Kidney capillary endothelial cell (primary cell): ENCODE measurements at regions not wholly inside any gene's neighbourhood (a gene's known extent, or its start where the extent isn't known, plus 50 kb on each side); places are given as distances from the start of the nearest gene placed in this dataset.

ENCODE experiments used
- DNase-seq: peaks from one replicate; pipeline ENCODE4 v3.0.0-alpha.2; 2018; ENCODE audit warnings: low spot score

- DNase-seq = no peak
These were observed 61.2 kb downstream of the KLF6 start for GRCh38 chr10:3723766-3724165.

- no peak for DNase-seq
These were observed 64.6 kb downstream of the KLF6 start for GRCh38 chr10:3720228-3721019.

GRCh38 chr10:3719024-3719843 lies 65.8 kb downstream of the KLF6 start:
- no peak for DNase-seq

DNA sequence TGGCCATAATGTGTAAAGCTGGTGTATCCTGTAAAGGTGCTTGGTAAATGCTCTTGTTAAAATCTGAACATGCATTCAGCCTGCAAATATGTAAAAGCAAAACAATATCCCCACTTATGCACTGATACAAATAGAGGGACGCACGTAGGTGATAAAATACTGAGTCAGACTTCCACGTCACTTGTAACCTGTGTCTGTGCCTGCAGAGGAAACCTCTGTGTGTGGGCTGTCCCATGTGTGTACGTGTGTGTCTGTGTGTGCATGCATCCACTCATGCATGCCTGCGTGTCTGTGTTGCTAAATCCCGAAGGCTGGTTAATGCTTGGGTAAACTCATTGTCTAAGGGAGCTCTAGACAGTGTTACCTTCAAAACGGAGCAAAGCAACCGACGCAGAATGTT lies 68.9 kb downstream of the KLF6 start:
- no peak for DNase-seq

DNA sequence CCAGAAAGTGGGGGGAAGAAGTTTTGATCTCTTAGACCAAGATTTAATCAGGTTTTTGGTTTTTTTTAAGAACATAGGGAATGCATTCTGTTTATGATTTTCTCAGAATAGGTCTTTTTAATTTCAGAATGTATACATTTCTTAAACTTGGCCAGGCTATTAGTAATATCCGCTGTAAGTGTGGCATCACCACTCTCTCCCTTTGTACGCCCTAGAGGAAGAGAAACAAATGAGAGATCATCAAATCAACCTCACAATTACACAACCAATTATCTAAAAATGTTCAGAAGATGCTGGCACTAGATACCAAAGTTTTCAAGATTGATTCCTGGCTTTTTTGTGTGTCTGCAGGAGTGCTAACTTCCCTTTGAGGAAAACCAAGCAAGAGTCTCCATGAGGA lies 70.0 kb downstream of the KLF6 start:
- DNase-seq = no peak

- DNase-seq = no peak
These were observed 70.5 kb downstream of the KLF6 start for GRCh38 chr10:3714531-3714930.

- DNase-seq = no peak
These were observed 72.3 kb downstream of the KLF6 start for GRCh38 chr10:3712707-3713106.

DNA sequence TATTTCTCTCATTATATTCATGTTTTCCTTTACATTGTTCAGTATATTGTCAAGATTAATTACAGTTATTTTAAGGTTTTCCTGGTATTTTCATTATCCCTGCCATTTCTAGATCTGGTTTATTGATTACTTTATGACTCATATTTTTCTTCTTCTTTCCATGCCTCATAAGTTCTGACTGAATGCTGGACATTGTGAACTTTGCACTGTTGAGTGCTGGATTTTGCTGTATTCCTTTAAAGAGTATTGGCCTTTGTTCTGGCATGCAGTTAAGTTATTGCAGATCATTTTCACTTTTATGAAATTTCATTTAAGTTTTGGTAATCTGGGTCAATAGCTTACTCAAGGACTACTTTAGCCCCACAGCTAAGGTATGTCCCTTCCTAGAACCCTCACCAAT lies 73.1 kb downstream of the KLF6 start:
- no peak for DNase-seq

GRCh38 chr10:3710764-3711163 lies 74.2 kb downstream of the KLF6 start:
- no peak for DNase-seq

DNA sequence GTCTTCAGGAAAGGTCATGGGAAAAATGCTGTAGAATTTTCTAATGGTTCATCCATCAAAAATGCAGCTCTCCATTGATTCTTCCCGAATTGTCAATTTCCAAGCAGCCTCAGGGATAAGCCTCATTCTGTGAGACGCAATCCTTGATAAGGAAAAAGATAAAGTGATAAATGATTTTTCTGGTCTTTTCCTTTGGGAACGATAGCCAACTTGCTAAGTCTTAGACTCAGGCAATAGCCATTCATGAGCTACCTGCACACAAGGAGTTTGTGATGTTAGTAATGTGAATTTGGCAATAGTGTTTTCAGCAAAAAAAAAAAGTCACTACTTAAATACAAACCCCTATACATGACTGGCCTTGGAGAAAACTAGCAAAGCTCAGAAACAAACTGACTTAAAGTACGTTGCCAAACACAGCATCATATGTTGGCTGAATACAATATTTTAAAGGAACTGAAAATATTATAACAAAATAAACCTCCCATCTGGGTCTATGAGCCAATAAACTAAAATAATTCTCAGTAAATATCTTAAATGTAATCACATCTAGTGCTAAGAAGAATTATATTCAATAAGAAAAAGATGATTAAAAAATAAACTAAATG lies 75.5 kb downstream of the KLF6 start:
- DNase-seq = no peak

GRCh38 chr10:3708852-3709251 lies 76.2 kb downstream of the KLF6 start:
- no peak for DNase-seq

GRCh38 chr10:3704565-3705325 lies 80.3 kb downstream of the KLF6 start:
- no peak for DNase-seq

DNA sequence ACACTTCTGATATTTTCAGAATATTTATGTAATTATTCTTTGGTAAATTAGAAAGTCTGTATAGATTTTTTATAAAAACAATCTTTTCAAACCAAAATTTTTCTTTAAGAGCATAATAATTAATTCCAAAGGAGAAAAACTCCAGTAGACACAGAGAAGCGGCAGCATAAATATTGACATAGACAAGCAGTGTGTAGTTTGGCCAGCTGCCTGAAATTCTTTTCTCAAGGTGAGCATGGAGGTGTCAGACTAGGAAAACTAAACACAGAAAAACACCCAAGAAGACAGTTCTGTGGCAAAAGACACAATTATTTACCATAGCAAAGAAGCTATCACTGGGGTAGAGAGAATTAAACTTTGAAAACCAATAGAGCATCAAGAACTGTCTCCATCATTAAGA lies 82.4 kb downstream of the KLF6 start:
- DNase-seq = no peak

GRCh38 chr10:3702056-3702546 lies 82.9 kb downstream of the KLF6 start:
- no peak for DNase-seq

DNA sequence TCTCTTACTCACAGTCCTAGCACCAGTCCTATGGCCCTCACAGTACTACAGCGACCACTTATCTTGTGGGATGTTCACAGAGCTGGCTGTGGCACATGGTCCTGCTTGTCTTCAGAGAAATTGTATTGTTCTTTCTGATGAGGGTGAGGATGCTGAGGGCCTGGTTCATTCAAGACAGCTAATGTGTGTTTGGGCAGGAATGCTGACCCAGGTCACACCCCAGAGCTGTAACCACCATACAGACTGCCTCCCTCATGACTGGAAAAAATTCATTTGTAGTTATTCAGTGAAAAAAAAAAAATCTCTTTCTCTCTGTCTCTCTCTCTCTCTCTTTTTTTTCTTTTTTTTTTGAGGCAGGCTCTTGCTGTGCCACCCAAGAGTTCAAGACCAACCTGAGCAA lies 83.5 kb downstream of the KLF6 start:
- DNase-seq = no peak

- DNase-seq = no peak
These were observed 84.4 kb downstream of the KLF6 start for GRCh38 chr10:3700531-3701076.

DNA sequence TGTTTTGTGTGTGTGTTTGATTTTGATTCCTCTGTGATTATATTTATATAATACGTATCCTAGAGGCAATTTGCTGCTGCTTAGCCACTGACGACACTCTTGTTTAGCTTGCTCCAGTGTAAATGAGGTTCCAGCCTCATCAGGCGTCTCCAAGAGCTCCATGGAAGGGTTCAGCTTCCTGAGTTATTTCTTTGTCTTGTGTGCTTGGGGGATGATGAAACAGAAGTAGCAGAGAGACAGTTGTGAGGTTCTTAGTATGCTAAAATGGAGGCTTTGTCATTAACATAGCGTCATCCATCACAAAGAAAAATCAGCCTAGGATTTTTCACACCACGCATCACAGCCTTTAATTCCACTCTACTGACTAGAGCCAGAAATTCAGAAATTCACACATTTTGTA lies 85.1 kb downstream of the KLF6 start:
- DNase-seq = no peak

- DNase-seq = no peak
These were observed 86.7 kb downstream of the KLF6 start for GRCh38 chr10:3698312-3698711.

DNA sequence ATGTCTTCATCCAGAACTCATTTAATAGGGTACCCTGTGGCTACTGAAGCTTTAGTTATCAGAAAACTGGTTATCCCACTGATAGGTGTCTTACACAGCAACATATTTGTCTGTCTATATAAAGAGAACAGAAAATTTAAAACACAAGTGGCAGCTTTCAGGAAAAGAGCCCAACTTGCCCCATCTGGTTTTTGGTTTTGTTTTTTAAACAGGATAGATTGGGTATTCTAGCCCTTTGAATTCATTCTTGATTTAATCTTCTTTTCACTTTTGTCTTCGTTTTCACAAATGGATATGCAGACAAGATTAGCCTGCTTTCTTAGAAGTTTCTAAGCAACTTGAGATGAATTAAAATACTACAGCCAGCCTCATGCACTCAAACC lies 91.3 kb downstream of the KLF6 start:
- DNase-seq = no peak

- DNase-seq = no peak
These were observed 91.8 kb downstream of the KLF6 start for GRCh38 chr10:3693022-3693697.

GRCh38 chr10:3692387-3692999 lies 92.5 kb downstream of the KLF6 start:
- no peak for DNase-seq
